HL-60 (cell line): ENCODE measurements at regions not wholly inside any gene's neighbourhood (a gene's known extent, or its start where the extent isn't known, plus 50 kb on each side); places are given as distances from the start of the nearest gene placed in this dataset.

Experiments used
- CTCF ChIP-seq: IDR thresholded peaks from one replicate; pipeline ENCODE4 v1.5.1; 2011; ENCODE audit warnings: low read length, control low read depth, inconsistent platforms; ENCODE audit not compliant: insufficient read depth
- POLR2AphosphoS5 ChIP-seq: IDR thresholded peaks from 2 replicates; pipeline ENCODE4 v1.6.1; 2012; ENCODE audit warnings: low read depth
- TF ChIP-seq, protein P1 (sequence below): IDR thresholded peaks from 2 replicates; pipeline ENCODE4 v1.6.1; 2012; ENCODE audit warnings: low read depth; ENCODE audit not compliant: insufficient replicate concordance

DNA sequence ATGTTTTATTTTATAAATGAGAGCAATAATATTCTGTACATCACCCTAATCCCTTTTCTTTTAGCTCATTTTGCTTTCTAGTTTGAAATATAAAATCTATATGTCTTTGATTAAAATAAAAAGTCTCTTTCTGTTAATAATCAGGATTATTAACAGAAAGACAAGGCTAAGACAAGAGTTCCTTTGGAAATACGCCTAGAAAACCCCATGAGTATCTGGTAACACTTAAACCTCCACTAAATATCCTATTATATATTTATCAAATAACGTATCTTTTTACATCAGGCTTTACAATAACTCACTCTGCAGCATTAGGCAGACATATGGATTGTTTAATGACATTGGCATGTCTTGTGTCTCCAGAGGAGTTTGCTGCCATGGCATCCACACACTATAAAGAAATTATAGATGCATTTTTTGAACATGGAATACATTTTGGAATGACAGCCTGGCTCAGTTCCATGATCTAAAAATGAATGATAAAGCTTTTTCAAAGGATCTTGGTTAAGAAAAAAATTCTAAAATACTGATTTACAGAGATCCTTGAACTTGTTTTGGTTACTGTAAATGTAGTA, 98.7 kb downstream of the TMEM26 start:
- TF ChIP-seq POLR2AphosphoS5 (no peak), CTCF (no peak)
- TF ChIP-seq, protein P1, sequence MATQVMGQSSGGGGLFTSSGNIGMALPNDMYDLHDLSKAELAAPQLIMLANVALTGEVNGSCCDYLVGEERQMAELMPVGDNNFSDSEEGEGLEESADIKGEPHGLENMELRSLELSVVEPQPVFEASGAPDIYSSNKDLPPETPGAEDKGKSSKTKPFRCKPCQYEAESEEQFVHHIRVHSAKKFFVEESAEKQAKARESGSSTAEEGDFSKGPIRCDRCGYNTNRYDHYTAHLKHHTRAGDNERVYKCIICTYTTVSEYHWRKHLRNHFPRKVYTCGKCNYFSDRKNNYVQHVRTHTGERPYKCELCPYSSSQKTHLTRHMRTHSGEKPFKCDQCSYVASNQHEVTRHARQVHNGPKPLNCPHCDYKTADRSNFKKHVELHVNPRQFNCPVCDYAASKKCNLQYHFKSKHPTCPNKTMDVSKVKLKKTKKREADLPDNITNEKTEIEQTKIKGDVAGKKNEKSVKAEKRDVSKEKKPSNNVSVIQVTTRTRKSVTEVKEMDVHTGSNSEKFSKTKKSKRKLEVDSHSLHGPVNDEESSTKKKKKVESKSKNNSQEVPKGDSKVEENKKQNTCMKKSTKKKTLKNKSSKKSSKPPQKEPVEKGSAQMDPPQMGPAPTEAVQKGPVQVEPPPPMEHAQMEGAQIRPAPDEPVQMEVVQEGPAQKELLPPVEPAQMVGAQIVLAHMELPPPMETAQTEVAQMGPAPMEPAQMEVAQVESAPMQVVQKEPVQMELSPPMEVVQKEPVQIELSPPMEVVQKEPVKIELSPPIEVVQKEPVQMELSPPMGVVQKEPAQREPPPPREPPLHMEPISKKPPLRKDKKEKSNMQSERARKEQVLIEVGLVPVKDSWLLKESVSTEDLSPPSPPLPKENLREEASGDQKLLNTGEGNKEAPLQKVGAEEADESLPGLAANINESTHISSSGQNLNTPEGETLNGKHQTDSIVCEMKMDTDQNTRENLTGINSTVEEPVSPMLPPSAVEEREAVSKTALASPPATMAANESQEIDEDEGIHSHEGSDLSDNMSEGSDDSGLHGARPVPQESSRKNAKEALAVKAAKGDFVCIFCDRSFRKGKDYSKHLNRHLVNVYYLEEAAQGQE: no peak
